ENCODE measurements at regions not wholly inside any gene's neighbourhood (a gene's known extent, or its start where the extent isn't known, plus 50 kb on each side); places are given as distances from the start of the nearest gene placed in this dataset.
"Not testable (repeated sequence)": the region's sequence is repeated elsewhere in the genome, so short reads cannot be mapped to it uniquely, and the experiment has no call there.

- TF ChIP-seq, protein P1, sequence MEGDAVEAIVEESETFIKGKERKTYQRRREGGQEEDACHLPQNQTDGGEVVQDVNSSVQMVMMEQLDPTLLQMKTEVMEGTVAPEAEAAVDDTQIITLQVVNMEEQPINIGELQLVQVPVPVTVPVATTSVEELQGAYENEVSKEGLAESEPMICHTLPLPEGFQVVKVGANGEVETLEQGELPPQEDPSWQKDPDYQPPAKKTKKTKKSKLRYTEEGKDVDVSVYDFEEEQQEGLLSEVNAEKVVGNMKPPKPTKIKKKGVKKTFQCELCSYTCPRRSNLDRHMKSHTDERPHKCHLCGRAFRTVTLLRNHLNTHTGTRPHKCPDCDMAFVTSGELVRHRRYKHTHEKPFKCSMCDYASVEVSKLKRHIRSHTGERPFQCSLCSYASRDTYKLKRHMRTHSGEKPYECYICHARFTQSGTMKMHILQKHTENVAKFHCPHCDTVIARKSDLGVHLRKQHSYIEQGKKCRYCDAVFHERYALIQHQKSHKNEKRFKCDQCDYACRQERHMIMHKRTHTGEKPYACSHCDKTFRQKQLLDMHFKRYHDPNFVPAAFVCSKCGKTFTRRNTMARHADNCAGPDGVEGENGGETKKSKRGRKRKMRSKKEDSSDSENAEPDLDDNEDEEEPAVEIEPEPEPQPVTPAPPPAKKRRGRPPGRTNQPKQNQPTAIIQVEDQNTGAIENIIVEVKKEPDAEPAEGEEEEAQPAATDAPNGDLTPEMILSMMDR (conservative IDR thresholded peaks at IDR 0.05; ENCODE audit: low read depth, low read length), result no peak
- no peak for TF ChIP-seq EZH2 (IDR thresholded peaks at IDR 0.05; ENCODE audit: borderline replicate concordance, low read depth, low read length, poor library complexity, severe bottlenecking)
- CTCF ChIA-PET, result no interaction called here
- Histone ChIP-seq H3K9me3 (ENCODE audit: low read depth, low read length, poor library complexity, severe bottlenecking) (peaks cover 10% of the 10 kb centered on the region), H3K27ac (ENCODE audit: low read depth, low read length, poor library complexity, severe bottlenecking) (no peak overlapping the region), H3K4me1 (ENCODE audit: insufficient read depth, low read length, poor library complexity, severe bottlenecking) (no peaks in the 10 kb centered on the region), H3K36me3 (ENCODE audit: insufficient read depth, low read length, poor library complexity, severe bottlenecking) (no peaks in the 10 kb centered on the region), H3K27me3 (replicated peaks; ENCODE audit: insufficient read depth, low read depth, low read length, poor library complexity) (no peaks in the 10 kb centered on the region), H3K4me3 (ENCODE audit: low read depth, low read length, poor library complexity, severe bottlenecking) (no peak overlapping the region)
- BruUV-seq (replicated peaks), result no TSS peak
- no peak for DNase-seq (ENCODE audit: low spot score)
- intact Hi-C loops (cut with micrococcal nuclease; ENCODE audit: unreplicated experiment), result no loop called here
- POLR2A ChIA-PET (ENCODE audit: low non-redundant PET), result no interaction called here
Observed at GRCh38 chr12:131397493-131398181, 313.3 kb upstream of the SFSWAP start.

DNA sequence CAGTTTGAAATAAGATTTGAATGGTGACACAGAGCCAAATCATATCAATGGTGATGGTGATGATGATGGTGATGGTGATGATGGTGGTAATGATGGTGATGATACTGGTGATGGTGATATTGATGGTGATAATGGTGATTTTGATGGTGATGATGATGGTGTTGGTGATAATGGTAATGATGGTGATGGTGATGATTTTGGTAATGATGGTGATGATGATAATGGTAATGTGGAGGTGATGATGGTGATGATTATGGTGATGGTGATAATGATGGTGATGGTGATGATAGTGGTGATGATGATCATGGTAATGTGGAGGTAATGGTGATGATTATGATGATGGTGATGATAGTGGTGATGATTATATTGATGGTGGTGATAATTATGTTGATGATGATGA lies 311.9 kb upstream of the SFSWAP start:
- H3K27ac ChIP-seq (ENCODE audit: low read depth, low read length, poor library complexity, severe bottlenecking), result no peak overlapping the region
- H3K36me3 ChIP-seq (ENCODE audit: insufficient read depth, low read length, poor library complexity, severe bottlenecking), result no peaks in the 10 kb centered on the region
- no peak overlapping the region for H3K4me3 ChIP-seq (ENCODE audit: low read depth, low read length, poor library complexity, severe bottlenecking)
- no peaks in the 10 kb centered on the region for H3K4me1 ChIP-seq (ENCODE audit: insufficient read depth, low read length, poor library complexity, severe bottlenecking)
- no TSS peak for BruUV-seq (replicated peaks)
- H3K9me3 ChIP-seq (ENCODE audit: low read depth, low read length, poor library complexity, severe bottlenecking), result peaks cover 10% of the 10 kb centered on the region
- intact Hi-C loops (cut with micrococcal nuclease; ENCODE audit: unreplicated experiment), result no loop called here
- H3K27me3 ChIP-seq (replicated peaks; ENCODE audit: insufficient read depth, low read depth, low read length, poor library complexity), result no peaks in the 10 kb centered on the region
- POLR2A ChIA-PET (ENCODE audit: low non-redundant PET), result no interaction called here
- DNase-seq (ENCODE audit: low spot score), result no peak
- CTCF ChIA-PET, result no interaction called here
- TF ChIP-seq EZH2 (IDR thresholded peaks at IDR 0.05; ENCODE audit: borderline replicate concordance, low read depth, low read length, poor library complexity, severe bottlenecking), result no peak
- TF ChIP-seq, protein P1 (conservative IDR thresholded peaks at IDR 0.05; ENCODE audit: low read depth, low read length), result no peak

DNA sequence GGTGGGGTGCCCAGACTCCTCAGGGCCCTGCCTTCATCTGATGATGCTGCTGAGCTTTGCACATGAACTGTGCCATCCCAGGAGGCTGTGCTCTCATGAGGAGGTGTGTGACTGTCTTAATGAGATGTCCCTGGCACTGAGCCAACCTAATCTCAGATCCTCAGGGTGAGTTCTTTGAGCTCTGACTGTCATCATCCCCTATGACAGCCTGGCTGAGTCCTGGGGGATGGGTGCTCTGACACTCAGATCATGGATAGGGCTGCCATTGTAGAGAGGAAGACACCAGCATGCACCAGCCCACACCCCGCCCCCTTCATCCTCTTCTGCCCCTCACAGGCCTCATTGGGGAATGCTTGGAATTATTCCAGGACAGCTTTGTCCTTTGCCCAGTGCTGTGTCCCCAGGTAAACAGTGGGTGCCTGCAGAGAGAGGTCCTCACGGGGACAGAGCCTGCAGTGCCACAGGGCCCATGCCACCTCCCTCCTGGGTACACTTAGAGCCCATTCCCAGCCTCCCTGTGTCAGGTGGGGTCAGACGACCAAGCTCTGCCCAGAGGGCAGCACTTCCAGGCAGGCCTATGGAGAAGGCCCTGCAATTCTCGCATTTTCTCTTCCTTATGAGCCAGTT lies 310.1 kb upstream of the SFSWAP start:
- H3K4me1 ChIP-seq (ENCODE audit: insufficient read depth, low read length, poor library complexity, severe bottlenecking); intact Hi-C loops (cut with micrococcal nuclease; ENCODE audit: unreplicated experiment); H3K27me3 ChIP-seq (replicated peaks; ENCODE audit: insufficient read depth, low read depth, low read length, poor library complexity); BruUV-seq (replicated peaks); H3K27ac ChIP-seq (ENCODE audit: low read depth, low read length, poor library complexity, severe bottlenecking); POLR2A ChIA-PET (ENCODE audit: low non-redundant PET); H3K4me3 ChIP-seq (ENCODE audit: low read depth, low read length, poor library complexity, severe bottlenecking); CTCF ChIA-PET; H3K36me3 ChIP-seq (ENCODE audit: insufficient read depth, low read length, poor library complexity, severe bottlenecking); DNase-seq (ENCODE audit: low spot score): not testable (repeated sequence)
- peaks cover 10% of the 10 kb centered on the region for H3K9me3 ChIP-seq (ENCODE audit: low read depth, low read length, poor library complexity, severe bottlenecking)

- BruUV-seq (replicated peaks); H3K27ac ChIP-seq (ENCODE audit: low read depth, low read length, poor library complexity, severe bottlenecking); H3K4me1 ChIP-seq (ENCODE audit: insufficient read depth, low read length, poor library complexity, severe bottlenecking); H3K36me3 ChIP-seq (ENCODE audit: insufficient read depth, low read length, poor library complexity, severe bottlenecking); H3K4me3 ChIP-seq (ENCODE audit: low read depth, low read length, poor library complexity, severe bottlenecking); intact Hi-C loops (cut with micrococcal nuclease; ENCODE audit: unreplicated experiment); POLR2A ChIA-PET (ENCODE audit: low non-redundant PET); DNase-seq (ENCODE audit: low spot score); H3K27me3 ChIP-seq (replicated peaks; ENCODE audit: insufficient read depth, low read depth, low read length, poor library complexity); CTCF ChIA-PET: not testable (repeated sequence)
- H3K9me3 ChIP-seq (ENCODE audit: low read depth, low read length, poor library complexity, severe bottlenecking), result peaks cover 10% of the 10 kb centered on the region
Observed at GRCh38 chr12:131401907-131402633, 308.8 kb upstream of the SFSWAP start.
